WTC11 (cell line): ENCODE measurements at regions not wholly inside any gene's neighbourhood (a gene's known extent, or its start where the extent isn't known, plus 50 kb on each side); places are given as distances from the start of the nearest gene placed in this dataset.

Experiments used
- ATAC-seq: fragments of 200-7000 bp; cut with Tn5 transposase; 2 replicates; pipeline ENCODE4 v1.10.0; 2021; ENCODE audit warnings: mild to moderate bottlenecking, moderate library complexity
- CTCF ChIA-PET: fragments of 300-600 bp; sonication (Branson Sonifier 250); formaldehyde crosslinking; loops from one replicate; lab custom pipeline; 2021; ENCODE audit warnings: antibody characterized with exemption; lab: Charles Lee
- POLR2A ChIA-PET: fragments of 350-600 bp; sonication (Branson Sonifier 250); formaldehyde crosslinking; loops from one replicate; lab custom pipeline; 2021; ENCODE audit warnings: antibody characterized with exemption; lab: Charles Lee
- DNase-seq: peaks from one replicate; pipeline ENCODE4 v3.0.0; 2021; ENCODE audit warnings: low spot score
- H3K27ac Mint-ChIP-seq: 2 replicates; pipeline ENCODE4 v1.8.0; 2021; ENCODE audit warnings: mixed read lengths
- H3K27me3 Mint-ChIP-seq: 2 replicates; pipeline ENCODE4 v1.8.0; 2021; ENCODE audit warnings: low read depth, mild to moderate bottlenecking, moderate library complexity, mixed read lengths
- H3K36me3 Mint-ChIP-seq: 2 replicates; pipeline ENCODE4 v1.8.0; 2021; ENCODE audit warnings: mixed read lengths
- H3K4me1 Mint-ChIP-seq: 2 replicates; pipeline ENCODE4 v1.8.0; 2022; ENCODE audit warnings: mixed read lengths
- H3K4me3 Mint-ChIP-seq: 2 replicates; pipeline ENCODE4 v1.8.0; 2021; ENCODE audit warnings: mild to moderate bottlenecking, moderate library complexity, mixed read lengths
- H3K9me3 Mint-ChIP-seq: 2 replicates; pipeline ENCODE4 v1.8.0; 2021; ENCODE audit warnings: mixed read lengths
- AFF4 ChIP-seq: sonication (generic); formaldehyde crosslinking; IDR thresholded peaks from 2 replicates; pipeline ENCODE4 v1.8.1; 2023; ENCODE audit warnings: mild to moderate bottlenecking, missing genetic modification reagents, borderline replicate concordance
- ATF6 ChIP-seq: sonication (generic); formaldehyde crosslinking; IDR thresholded peaks from 2 replicates; pipeline ENCODE4 v1.8.1; 2023; ENCODE audit warnings: mild to moderate bottlenecking, missing genetic modification reagents
- FOXJ3 ChIP-seq: sonication (generic); formaldehyde crosslinking; IDR thresholded peaks from 2 replicates; pipeline ENCODE4 v1.9.0; 2021; ENCODE audit warnings: missing genetic modification reagents, mild to moderate bottlenecking, borderline replicate concordance
- FOXK1 ChIP-seq: sonication (generic); formaldehyde crosslinking; IDR thresholded peaks from 2 replicates; pipeline ENCODE4 v1.8.0; 2022; ENCODE audit warnings: mild to moderate bottlenecking, moderate library complexity, missing genetic modification reagents
- FOXP1 ChIP-seq: sonication (generic); formaldehyde crosslinking; IDR thresholded peaks from 2 replicates; pipeline ENCODE4 v1.8.0; 2022; ENCODE audit warnings: missing genetic modification reagents, mild to moderate bottlenecking, moderate library complexity, borderline replicate concordance
- IRF2 ChIP-seq: sonication (generic); formaldehyde crosslinking; IDR thresholded peaks from 2 replicates; pipeline ENCODE4 v1.8.0; 2022; ENCODE audit warnings: low read depth, missing genetic modification reagents, borderline replicate concordance
- MLX ChIP-seq: sonication (generic); formaldehyde crosslinking; IDR thresholded peaks from 2 replicates; pipeline ENCODE4 v1.8.1; 2023; ENCODE audit warnings: mild to moderate bottlenecking, missing genetic modification reagents, moderate library complexity
- NFYB ChIP-seq: sonication (generic); formaldehyde crosslinking; conservative IDR thresholded peaks from 2 replicates; pipeline ENCODE4 v1.8.0; 2022; ENCODE audit warnings: low read depth, missing genetic modification reagents
- NR1H2 ChIP-seq: sonication (generic); formaldehyde crosslinking; IDR thresholded peaks from 2 replicates; pipeline ENCODE4 v1.9.0; 2021; ENCODE audit warnings: mild to moderate bottlenecking, moderate library complexity, missing genetic modification reagents
- OVOL2 ChIP-seq: fragments of 250-450 bp; sonication (Bioruptor Pico); IDR thresholded peaks from 2 replicates; pipeline ENCODE4 v1.9.0; 2021; ENCODE audit warnings: mild to moderate bottlenecking, borderline replicate concordance
- RELA ChIP-seq: sonication (generic); formaldehyde crosslinking; IDR thresholded peaks from 2 replicates; pipeline ENCODE4 v1.8.1; 2022; ENCODE audit warnings: missing genetic modification reagents, mild to moderate bottlenecking, borderline replicate concordance
- SMAD3 ChIP-seq: sonication (generic); formaldehyde crosslinking; IDR thresholded peaks from 2 replicates; pipeline ENCODE4 v1.8.0; 2022; ENCODE audit warnings: missing genetic modification reagents, mild to moderate bottlenecking, borderline replicate concordance
- SMAD4 ChIP-seq: sonication (generic); formaldehyde crosslinking; IDR thresholded peaks from 2 replicates; pipeline ENCODE4 v1.8.0; 2022; ENCODE audit warnings: mild to moderate bottlenecking, missing genetic modification reagents
- TP53 ChIP-seq: sonication (generic); formaldehyde crosslinking; IDR thresholded peaks from 2 replicates; pipeline ENCODE4 v1.8.1; 2023; ENCODE audit warnings: mild to moderate bottlenecking, missing genetic modification reagents
- ZNF423 ChIP-seq: fragments of 250-450 bp; sonication (Bioruptor Pico); IDR thresholded peaks from 2 replicates; pipeline ENCODE4 v2.1.2; 2022; ENCODE audit warnings: mild to moderate bottlenecking, moderate library complexity
- ZNF512 ChIP-seq: sonication (generic); formaldehyde crosslinking; IDR thresholded peaks from 2 replicates; pipeline ENCODE4 v1.8.1; 2022; ENCODE audit warnings: missing genetic modification reagents, borderline replicate concordance
- ZNF671 ChIP-seq: fragments of 250-450 bp; sonication (Bioruptor Pico); IDR thresholded peaks from 2 replicates; pipeline ENCODE4 v1.8.0; 2021; ENCODE audit warnings: mild to moderate bottlenecking
- TF ChIP-seq, protein P1 (sequence below): sonication (generic); formaldehyde crosslinking; IDR thresholded peaks from 2 replicates; pipeline ENCODE4 v1.8.1; 2022; ENCODE audit warnings: low read depth, mild to moderate bottlenecking, moderate library complexity, missing genetic modification reagents, borderline replicate concordance
- TF ChIP-seq, protein P2 (sequence below): fragments of 200-600 bp; IDR thresholded peaks from 2 replicates; pipeline ENCODE4 v1.8.0; 2022; ENCODE audit warnings: antibody characterized with exemption
- TF ChIP-seq, protein P3 (sequence below): sonication (generic); formaldehyde crosslinking; conservative IDR thresholded peaks from 2 replicates; pipeline ENCODE4 v1.8.1; 2022; ENCODE audit warnings: mild to moderate bottlenecking, missing genetic modification reagents

DNA sequence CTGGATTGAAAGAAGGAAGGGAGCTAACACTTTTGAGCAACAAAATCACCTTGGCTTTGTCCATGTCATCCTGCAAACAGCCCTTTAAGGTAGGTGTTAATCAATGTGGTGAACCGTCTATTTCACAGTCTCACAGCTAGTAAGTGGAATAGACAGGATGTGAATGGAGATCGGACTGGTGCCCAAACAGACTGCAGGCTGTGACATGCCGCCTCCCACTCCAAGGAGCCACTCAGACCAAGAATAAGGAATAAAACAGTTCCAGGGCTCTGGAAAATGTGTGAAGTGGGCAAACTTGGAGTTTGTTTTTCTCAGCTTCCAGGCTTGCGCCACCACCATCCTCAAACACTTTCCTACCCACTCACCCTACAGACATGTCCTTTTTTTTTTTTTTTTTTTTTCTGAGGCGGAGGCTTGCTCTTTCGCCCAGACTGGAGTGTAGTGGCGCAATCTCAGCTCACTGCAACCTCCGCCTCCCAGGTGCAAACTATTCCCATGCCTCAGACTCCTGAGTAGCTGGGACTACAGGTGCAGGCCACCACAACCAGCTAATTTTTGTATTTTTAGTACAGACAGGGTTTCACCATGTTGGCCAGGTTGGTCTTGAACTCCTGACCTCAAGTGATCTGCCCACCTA, 57.7 kb upstream of the SEC24B start:
- Mint-ChIP-seq H3K27ac (no peak overlapping the region), H3K4me3 (no peak overlapping the region), H3K36me3 (no peaks in the 10 kb centered on the region), H3K4me1 (peaks cover 3% of the 10 kb centered on the region; the same call in 1 of the 2 replicates), H3K9me3 (no peaks in the 10 kb centered on the region), H3K27me3 (no peaks in the 10 kb centered on the region)
- TF ChIP-seq FOXP1 (CRISPR knock-in tag) (no peak), NFYB (CRISPR knock-in tag) (no peak), FOXK1 (CRISPR knock-in tag) (no peak), NR1H2 (no peak), MLX (CRISPR knock-in tag) (no peak), TP53 (CRISPR knock-in tag) (no peak), RELA (CRISPR knock-in tag) (no peak), ATF6 (CRISPR knock-in tag) (no peak), FOXJ3 (CRISPR knock-in tag) (no peak), ZNF512 (CRISPR knock-in tag) (no peak), OVOL2 (CRISPR knock-in tag) (no peak), SMAD3 (no peak), SMAD4 (no peak), ZNF671 (no peak), ZNF423 (CRISPR knock-in tag) (no peak)
- TF ChIP-seq, protein P1, sequence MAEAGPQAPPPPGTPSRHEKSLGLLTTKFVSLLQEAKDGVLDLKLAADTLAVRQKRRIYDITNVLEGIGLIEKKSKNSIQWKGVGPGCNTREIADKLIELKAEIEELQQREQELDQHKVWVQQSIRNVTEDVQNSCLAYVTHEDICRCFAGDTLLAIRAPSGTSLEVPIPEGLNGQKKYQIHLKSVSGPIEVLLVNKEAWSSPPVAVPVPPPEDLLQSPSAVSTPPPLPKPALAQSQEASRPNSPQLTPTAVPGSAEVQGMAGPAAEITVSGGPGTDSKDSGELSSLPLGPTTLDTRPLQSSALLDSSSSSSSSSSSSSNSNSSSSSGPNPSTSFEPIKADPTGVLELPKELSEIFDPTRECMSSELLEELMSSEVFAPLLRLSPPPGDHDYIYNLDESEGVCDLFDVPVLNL (CRISPR knock-in tag): no peak
- TF ChIP-seq, protein P2, sequence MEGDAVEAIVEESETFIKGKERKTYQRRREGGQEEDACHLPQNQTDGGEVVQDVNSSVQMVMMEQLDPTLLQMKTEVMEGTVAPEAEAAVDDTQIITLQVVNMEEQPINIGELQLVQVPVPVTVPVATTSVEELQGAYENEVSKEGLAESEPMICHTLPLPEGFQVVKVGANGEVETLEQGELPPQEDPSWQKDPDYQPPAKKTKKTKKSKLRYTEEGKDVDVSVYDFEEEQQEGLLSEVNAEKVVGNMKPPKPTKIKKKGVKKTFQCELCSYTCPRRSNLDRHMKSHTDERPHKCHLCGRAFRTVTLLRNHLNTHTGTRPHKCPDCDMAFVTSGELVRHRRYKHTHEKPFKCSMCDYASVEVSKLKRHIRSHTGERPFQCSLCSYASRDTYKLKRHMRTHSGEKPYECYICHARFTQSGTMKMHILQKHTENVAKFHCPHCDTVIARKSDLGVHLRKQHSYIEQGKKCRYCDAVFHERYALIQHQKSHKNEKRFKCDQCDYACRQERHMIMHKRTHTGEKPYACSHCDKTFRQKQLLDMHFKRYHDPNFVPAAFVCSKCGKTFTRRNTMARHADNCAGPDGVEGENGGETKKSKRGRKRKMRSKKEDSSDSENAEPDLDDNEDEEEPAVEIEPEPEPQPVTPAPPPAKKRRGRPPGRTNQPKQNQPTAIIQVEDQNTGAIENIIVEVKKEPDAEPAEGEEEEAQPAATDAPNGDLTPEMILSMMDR: no peak
- POLR2A ChIA-PET: interaction anchor here (0.6 kb wide), 1 partner anchor 613 kb away, joined by 5 read pairs; the partner anchor contains the start of gene ETNPPL
- CTCF ChIA-PET: no interaction called here
- no peak for ATAC-seq
- no peak for DNase-seq

GRCh38 chr4:109368661-109369060, 65.0 kb upstream of the SEC24B start:
- H3K27ac Mint-ChIP-seq: no peak overlapping the region
- ChIA-PET POLR2A (no interaction called here), CTCF (no interaction called here)
- no peak for DNase-seq
- no peaks in the 10 kb centered on the region for H3K36me3 Mint-ChIP-seq
- no peak overlapping the region for H3K4me3 Mint-ChIP-seq
- no peaks in the 10 kb centered on the region for H3K27me3 Mint-ChIP-seq
- ATAC-seq: peak; percentile 39; the same call in 1 of the 2 replicates
- H3K4me1 Mint-ChIP-seq: peaks cover 3% of the 10 kb centered on the region; the same call in 1 of the 2 replicates
- TF ChIP-seq FOXP1 (CRISPR knock-in tag) (no peak), OVOL2 (CRISPR knock-in tag) (no peak), AFF4 (CRISPR knock-in tag) (no peak), IRF2 (CRISPR knock-in tag) (no peak)
- TF ChIP-seq, protein P3, sequence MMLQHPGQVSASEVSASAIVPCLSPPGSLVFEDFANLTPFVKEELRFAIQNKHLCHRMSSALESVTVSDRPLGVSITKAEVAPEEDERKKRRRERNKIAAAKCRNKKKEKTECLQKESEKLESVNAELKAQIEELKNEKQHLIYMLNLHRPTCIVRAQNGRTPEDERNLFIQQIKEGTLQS: no peak
- no peaks in the 10 kb centered on the region; the same call in 1 of the 2 replicates for H3K9me3 Mint-ChIP-seq
